ENCODE measurements at regions not wholly inside any gene's neighbourhood (a gene's known extent, or its start where the extent isn't known, plus 50 kb on each side); places are given as distances from the start of the nearest gene placed in this dataset.

GRCh38 chr6:141354191-141354955 is 778.4 kb upstream of the GJE1 start:
- Histone ChIP-seq H3K36me3 (ENCODE audit: control insufficient read depth, insufficient read depth, low read length) (no peaks in the 10 kb centered on the region), H3K27ac (ENCODE audit: low read length) (no peak overlapping the region), H3K27me3 (ENCODE audit: control insufficient read depth, insufficient read depth, low read length) (no peaks in the 10 kb centered on the region), H3K9me3 (replicated peaks; ENCODE audit: control insufficient read depth, low read depth, low read length) (no peaks in the 10 kb centered on the region), H3K4me1 (ENCODE audit: control insufficient read depth, insufficient read depth, low read length) (no peaks in the 10 kb centered on the region), H3K4me3 (ENCODE audit: low read length) (no peak overlapping the region)
- 100% methylated on average over 2 of the region's 4 CpGs for WGBS (ENCODE audit: insufficient coverage)
- peak; percentile 44 for DNase-seq

- Histone ChIP-seq H3K4me1 (ENCODE audit: control insufficient read depth, insufficient read depth, low read length) (no peaks in the 10 kb centered on the region), H3K27ac (ENCODE audit: low read length) (no peak overlapping the region), H3K36me3 (ENCODE audit: control insufficient read depth, insufficient read depth, low read length) (no peaks in the 10 kb centered on the region), H3K4me3 (ENCODE audit: low read length) (no peak overlapping the region), H3K9me3 (replicated peaks; ENCODE audit: control insufficient read depth, low read depth, low read length) (no peaks in the 10 kb centered on the region), H3K27me3 (ENCODE audit: control insufficient read depth, insufficient read depth, low read length) (no peaks in the 10 kb centered on the region)
- WGBS (ENCODE audit: insufficient coverage), result no CpG with 5 or more reads among the region's 1 CpG
- DNase-seq, result no peak
These were observed 781.0 kb upstream of the GJE1 start for GRCh38 chr6:141351721-141352120.

DNA sequence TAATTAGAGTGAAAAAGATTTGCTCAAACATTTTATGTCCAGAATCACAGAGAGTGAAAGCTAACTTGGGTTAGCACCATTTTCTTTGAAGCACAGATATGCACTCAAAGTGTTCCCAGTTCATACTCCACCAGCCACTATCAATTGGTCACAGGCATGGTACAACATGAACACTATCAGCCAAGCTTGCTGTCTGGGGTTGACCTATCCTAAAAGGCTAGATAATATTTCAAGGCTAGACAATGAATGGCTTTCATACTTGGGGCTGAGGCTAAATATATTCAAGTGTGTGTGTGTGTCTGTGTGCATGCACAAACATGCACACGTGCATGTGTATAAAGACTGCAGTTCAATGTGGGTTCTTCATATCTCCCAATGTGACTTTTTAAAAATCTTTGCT is 783.0 kb upstream of the GJE1 start:
- Histone ChIP-seq H3K4me1 (ENCODE audit: control insufficient read depth, insufficient read depth, low read length) (no peaks in the 10 kb centered on the region), H3K4me3 (ENCODE audit: low read length) (no peak overlapping the region), H3K9me3 (replicated peaks; ENCODE audit: control insufficient read depth, low read depth, low read length) (no peaks in the 10 kb centered on the region), H3K27ac (ENCODE audit: low read length) (no peak overlapping the region), H3K27me3 (ENCODE audit: control insufficient read depth, insufficient read depth, low read length) (no peaks in the 10 kb centered on the region), H3K36me3 (ENCODE audit: control insufficient read depth, insufficient read depth, low read length) (no peaks in the 10 kb centered on the region)
- DNase-seq, result no peak
- WGBS (ENCODE audit: insufficient coverage), result no CpG with 5 or more reads among the region's 1 CpG

DNA sequence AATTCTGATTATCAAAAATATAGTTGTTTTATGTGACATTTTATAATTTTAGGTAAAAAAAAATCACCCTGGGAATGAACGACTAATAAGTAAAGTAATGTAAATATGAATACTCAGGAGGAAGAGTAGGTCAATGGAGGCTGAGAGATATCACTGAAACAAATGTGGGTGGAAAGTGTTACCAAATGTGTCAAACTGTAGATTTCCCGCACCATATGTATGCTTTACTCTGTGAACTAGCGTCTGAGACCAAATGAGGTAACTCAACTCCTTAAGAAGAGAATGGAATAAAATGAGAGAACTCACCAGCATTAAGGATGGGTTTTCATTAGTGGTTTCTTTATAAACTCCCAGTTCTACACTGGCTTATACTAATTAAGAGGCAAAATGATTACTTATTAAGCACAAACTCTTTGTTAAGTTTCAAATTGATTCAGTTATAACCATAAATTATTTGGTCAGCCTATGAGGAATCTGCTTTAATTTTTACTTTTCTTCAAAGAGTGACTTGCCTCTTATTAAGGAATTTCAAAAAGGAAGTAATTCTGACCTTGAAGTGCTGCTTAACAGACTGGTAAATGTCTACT is 784.7 kb upstream of the GJE1 start:
- no peaks in the 10 kb centered on the region for H3K4me1 ChIP-seq (ENCODE audit: control insufficient read depth, insufficient read depth, low read length)
- no peaks in the 10 kb centered on the region for H3K36me3 ChIP-seq (ENCODE audit: control insufficient read depth, insufficient read depth, low read length)
- no peak overlapping the region for H3K27ac ChIP-seq (ENCODE audit: low read length)
- H3K4me3 ChIP-seq (ENCODE audit: low read length), result no peak overlapping the region
- no peak for DNase-seq
- WGBS (ENCODE audit: insufficient coverage), result no CpG with 5 or more reads among the region's 3 CpGs
- no peaks in the 10 kb centered on the region for H3K27me3 ChIP-seq (ENCODE audit: control insufficient read depth, insufficient read depth, low read length)
- no peaks in the 10 kb centered on the region for H3K9me3 ChIP-seq (replicated peaks; ENCODE audit: control insufficient read depth, low read depth, low read length)

DNA sequence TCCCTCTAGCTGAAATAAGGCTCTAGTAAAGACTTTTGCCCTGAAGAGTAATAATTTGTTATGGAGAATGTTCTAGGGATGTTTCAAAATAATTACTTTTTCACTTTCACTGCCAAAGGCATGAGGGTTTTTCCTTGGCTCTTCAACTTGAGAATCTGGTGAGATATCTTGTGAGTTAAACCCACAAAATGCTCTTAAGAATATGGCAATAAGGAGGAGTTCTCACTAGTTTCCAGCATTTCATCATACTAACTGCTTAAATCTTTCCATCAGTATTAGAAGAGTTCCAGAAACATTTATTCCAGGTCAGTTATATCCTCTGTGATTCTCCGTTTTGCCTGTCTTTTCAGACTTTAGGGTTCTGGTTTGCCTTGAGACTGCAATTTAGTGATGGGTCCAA is 785.6 kb upstream of the GJE1 start:
- DNase-seq, result no peak
- WGBS (ENCODE audit: insufficient coverage), result no CpG with 5 or more reads among the region's 1 CpG

GRCh38 chr6:141346535-141346934 is 786.2 kb upstream of the GJE1 start:
- H3K9me3 ChIP-seq (replicated peaks; ENCODE audit: control insufficient read depth, low read depth, low read length), result no peaks in the 10 kb centered on the region
- no CpG with 5 or more reads among the region's 1 CpG for WGBS (ENCODE audit: insufficient coverage)
- no peaks in the 10 kb centered on the region for H3K4me1 ChIP-seq (ENCODE audit: control insufficient read depth, insufficient read depth, low read length)
- H3K4me3 ChIP-seq (ENCODE audit: low read length), result no peak overlapping the region
- DNase-seq, result no peak
- no peak overlapping the region for H3K27ac ChIP-seq (ENCODE audit: low read length)
- H3K36me3 ChIP-seq (ENCODE audit: control insufficient read depth, insufficient read depth, low read length), result no peaks in the 10 kb centered on the region
- H3K27me3 ChIP-seq (ENCODE audit: control insufficient read depth, insufficient read depth, low read length), result no peaks in the 10 kb centered on the region

More for the DNA sequence above, 785.6 kb upstream of the GJE1 start:
- H3K27ac ChIP-seq (ENCODE audit: low read length), result no peak overlapping the region
- no peaks in the 10 kb centered on the region for H3K27me3 ChIP-seq (ENCODE audit: control insufficient read depth, insufficient read depth, low read length)
- H3K4me3 ChIP-seq (ENCODE audit: low read length), result no peak overlapping the region
- no peaks in the 10 kb centered on the region for H3K9me3 ChIP-seq (replicated peaks; ENCODE audit: control insufficient read depth, low read depth, low read length)
- H3K36me3 ChIP-seq (ENCODE audit: control insufficient read depth, insufficient read depth, low read length), result no peaks in the 10 kb centered on the region
- no peaks in the 10 kb centered on the region for H3K4me1 ChIP-seq (ENCODE audit: control insufficient read depth, insufficient read depth, low read length)

DNA sequence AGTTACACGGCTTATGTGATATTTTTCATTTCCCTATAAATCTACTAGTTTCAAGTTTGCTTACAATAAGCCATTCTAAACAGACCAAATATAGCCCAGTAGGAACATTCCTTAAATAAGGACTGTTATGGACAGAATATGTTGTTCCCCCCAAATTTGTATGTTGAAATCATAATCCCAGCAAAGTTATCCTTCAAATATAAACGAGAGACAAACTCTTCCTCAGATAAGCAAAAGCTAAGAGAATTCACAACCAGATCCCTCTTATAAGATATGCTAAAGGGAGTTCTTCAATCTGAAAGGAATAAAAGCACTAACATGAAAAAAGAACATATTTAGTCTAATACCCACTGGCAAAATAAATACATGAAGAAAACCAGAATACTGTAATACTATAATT is 795.5 kb upstream of the GJE1 start:
- Histone ChIP-seq H3K9me3 (replicated peaks; ENCODE audit: control insufficient read depth, low read depth, low read length) (no peaks in the 10 kb centered on the region), H3K4me3 (ENCODE audit: low read length) (no peak overlapping the region), H3K27me3 (ENCODE audit: control insufficient read depth, insufficient read depth, low read length) (no peaks in the 10 kb centered on the region), H3K4me1 (ENCODE audit: control insufficient read depth, insufficient read depth, low read length) (no peaks in the 10 kb centered on the region), H3K36me3 (ENCODE audit: control insufficient read depth, insufficient read depth, low read length) (no peaks in the 10 kb centered on the region), H3K27ac (ENCODE audit: low read length) (no peak overlapping the region)
- DNase-seq, result no peak
- no CpG with 5 or more reads among the region's 2 CpGs for WGBS (ENCODE audit: insufficient coverage)

- H3K4me3 ChIP-seq (ENCODE audit: low read length), result no peak overlapping the region
- no peaks in the 10 kb centered on the region for H3K9me3 ChIP-seq (replicated peaks; ENCODE audit: control insufficient read depth, low read depth, low read length)
- no peak overlapping the region for H3K27ac ChIP-seq (ENCODE audit: low read length)
- no peaks in the 10 kb centered on the region for H3K36me3 ChIP-seq (ENCODE audit: control insufficient read depth, insufficient read depth, low read length)
- DNase-seq, result no peak
- H3K4me1 ChIP-seq (ENCODE audit: control insufficient read depth, insufficient read depth, low read length), result no peaks in the 10 kb centered on the region
- no peaks in the 10 kb centered on the region for H3K27me3 ChIP-seq (ENCODE audit: control insufficient read depth, insufficient read depth, low read length)
- 60% methylated on average over 1 of the region's 4 CpGs for WGBS (ENCODE audit: insufficient coverage)
These were observed 797.0 kb upstream of the GJE1 start for GRCh38 chr6:141335477-141336273.

- Histone ChIP-seq H3K4me3 (ENCODE audit: low read length) (no peak overlapping the region), H3K27ac (ENCODE audit: low read length) (no peak overlapping the region), H3K9me3 (replicated peaks; ENCODE audit: control insufficient read depth, low read depth, low read length) (no peaks in the 10 kb centered on the region), H3K4me1 (ENCODE audit: control insufficient read depth, insufficient read depth, low read length) (no peaks in the 10 kb centered on the region), H3K36me3 (ENCODE audit: control insufficient read depth, insufficient read depth, low read length) (no peaks in the 10 kb centered on the region), H3K27me3 (ENCODE audit: control insufficient read depth, insufficient read depth, low read length) (no peaks in the 10 kb centered on the region)
- DNase-seq, result no peak
These were observed 805.8 kb upstream of the GJE1 start for GRCh38 chr6:141326925-141327324.

- WGBS (ENCODE audit: insufficient coverage), result no CpG with 5 or more reads among the region's 5 CpGs
- H3K27me3 ChIP-seq (ENCODE audit: control insufficient read depth, insufficient read depth, low read length), result no peaks in the 10 kb centered on the region
- peak; percentile 31 for DNase-seq
- H3K4me1 ChIP-seq (ENCODE audit: control insufficient read depth, insufficient read depth, low read length), result no peaks in the 10 kb centered on the region
- H3K4me3 ChIP-seq (ENCODE audit: low read length), result no peak overlapping the region
- H3K27ac ChIP-seq (ENCODE audit: low read length), result no peak overlapping the region
- no peaks in the 10 kb centered on the region for H3K9me3 ChIP-seq (replicated peaks; ENCODE audit: control insufficient read depth, low read depth, low read length)
- no peaks in the 10 kb centered on the region for H3K36me3 ChIP-seq (ENCODE audit: control insufficient read depth, insufficient read depth, low read length)
These were observed 806.3 kb upstream of the GJE1 start for GRCh38 chr6:141326426-141326825.

Data from muscle of leg (tissue), 3 donors.